ENCODE measurements at regions not wholly inside any gene's neighbourhood (a gene's known extent, or its start where the extent isn't known, plus 50 kb on each side); places are given as distances from the start of the nearest gene placed in this dataset.

DNA sequence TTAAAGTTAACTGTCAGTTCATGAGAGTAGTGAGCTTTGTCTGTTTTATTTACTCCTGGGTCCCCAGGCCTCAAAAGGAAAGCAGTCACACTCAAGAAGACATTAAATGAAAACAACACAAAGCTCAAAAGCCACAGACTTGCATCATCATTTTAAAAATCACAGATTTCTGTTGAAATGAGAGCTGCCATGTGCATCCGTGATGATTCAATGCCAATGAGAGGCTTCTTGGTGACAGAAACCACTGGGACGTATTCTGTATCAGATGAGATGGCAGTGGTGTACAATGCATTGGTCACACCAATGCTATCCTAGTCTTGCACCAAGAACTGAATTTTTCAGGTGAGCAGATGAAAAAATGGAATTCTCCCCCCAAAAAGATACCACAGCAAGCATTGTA, 204.8 kb downstream of the ANAPC1 start:
- DNase-seq (no peak), FAIRE-seq (no peak), ATAC-seq (no peak)
- no peaks in the 10 kb centered on the region for H3K9me3 ChIP-seq
- no peaks in the 10 kb centered on the region for H3K27me3 ChIP-seq
- intact Hi-C loops (cut with DNase I) = no loop called here
- H3K4me1 ChIP-seq = no peaks in the 10 kb centered on the region
- TF ChIP-seq CTCF (IDR thresholded peaks at IDR 0.05) = no peak
- H3K27ac ChIP-seq = no peak overlapping the region
- no peaks in the 10 kb centered on the region for H3K36me3 ChIP-seq
- WGBS, 2 donors = 75 to 94% methylated on average over 2 of the region's 2 CpGs
- no peak overlapping the region for H3K4me3 ChIP-seq

GRCh38 chr2:111684611-111685010, 199.4 kb downstream of the ANAPC1 start:
- TF ChIP-seq CTCF (IDR thresholded peaks at IDR 0.05) = no peak
- intact Hi-C loops (cut with DNase I) = no loop called here
- ATAC-seq (no peak), DNase-seq (no peak), FAIRE-seq (no peak)
- WGBS, 2 donors = 82 to 85% methylated on average over 3 of the region's 3 CpGs
- Histone ChIP-seq H3K9me3 (no peaks in the 10 kb centered on the region), H3K27ac (no peak overlapping the region), H3K36me3 (no peaks in the 10 kb centered on the region), H3K4me1 (no peaks in the 10 kb centered on the region), H3K27me3 (no peaks in the 10 kb centered on the region), H3K4me3 (no peak overlapping the region)

- TF ChIP-seq CTCF (IDR thresholded peaks at IDR 0.05) = no peak
- intact Hi-C loops (cut with DNase I) = no loop called here
- DNase-seq (no peak), ATAC-seq (no peak), FAIRE-seq (no peak)
- Histone ChIP-seq H3K36me3 (no peaks in the 10 kb centered on the region), H3K4me1 (no peaks in the 10 kb centered on the region), H3K9me3 (no peaks in the 10 kb centered on the region), H3K27ac (no peak overlapping the region), H3K27me3 (no peaks in the 10 kb centered on the region), H3K4me3 (no peak overlapping the region)
These were observed 198.7 kb downstream of the ANAPC1 start for GRCh38 chr2:111685342-111685741.

DNA sequence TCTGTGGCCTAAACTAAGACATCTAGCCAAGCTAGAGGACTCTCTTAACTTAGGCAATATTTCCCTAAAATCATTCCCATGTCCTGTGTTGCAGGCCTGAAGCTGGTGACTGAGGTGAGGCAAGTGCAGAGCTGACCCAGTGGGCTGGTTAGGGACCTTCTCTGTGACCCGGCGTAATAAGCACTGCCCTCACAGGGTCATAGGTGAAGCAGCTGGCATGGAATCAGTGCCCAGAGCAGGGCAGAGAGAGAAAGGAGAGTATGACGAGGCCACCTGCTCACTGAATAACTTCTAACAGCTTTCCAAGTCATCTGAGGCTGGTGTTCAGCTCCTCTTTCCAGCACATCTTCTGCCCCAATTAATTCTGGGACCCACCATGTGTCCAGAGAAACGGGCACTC, 197.0 kb downstream of the ANAPC1 start:
- intact Hi-C loops (cut with DNase I) = no loop called here

GRCh38 chr2:111687911-111688310, 196.1 kb downstream of the ANAPC1 start:
- intact Hi-C loops (cut with DNase I) = no loop called here
- DNase-seq (no peak), FAIRE-seq (no peak), ATAC-seq (no peak)
- H3K27ac ChIP-seq = no peak overlapping the region
- no peaks in the 10 kb centered on the region for H3K9me3 ChIP-seq
- 70 to 81% methylated on average over 11 of the region's 11 CpGs for WGBS, 2 donors
- no peaks in the 10 kb centered on the region for H3K27me3 ChIP-seq
- H3K36me3 ChIP-seq = no peaks in the 10 kb centered on the region
- no peak for TF ChIP-seq CTCF (IDR thresholded peaks at IDR 0.05)
- no peaks in the 10 kb centered on the region for H3K4me1 ChIP-seq
- H3K4me3 ChIP-seq = no peak overlapping the region

More for the DNA sequence above, 197.0 kb downstream of the ANAPC1 start:
- Histone ChIP-seq H3K36me3 (no peaks in the 10 kb centered on the region), H3K27ac (no peak overlapping the region), H3K4me3 (no peak overlapping the region), H3K27me3 (no peaks in the 10 kb centered on the region), H3K4me1 (no peaks in the 10 kb centered on the region), H3K9me3 (no peaks in the 10 kb centered on the region)
- DNase-seq = no peak
- FAIRE-seq = no peak
- TF ChIP-seq CTCF (IDR thresholded peaks at IDR 0.05) = no peak
- 81 to 94% methylated on average over 4 of the region's 4 CpGs for WGBS, 2 donors
- no peak for ATAC-seq
